Panc1 (cell line): ENCODE measurements at regions not wholly inside any gene's neighbourhood (a gene's known extent, or its start where the extent isn't known, plus 50 kb on each side); places are given as distances from the start of the nearest gene placed in this dataset.

Source experiments
- CTCF ChIP-seq: fragments of 450-650 bp; IDR thresholded peaks from 2 replicates; pipeline ENCODE4 v1.5.1; 2017; ENCODE audit warnings: mild to moderate bottlenecking
- POLR2AphosphoS5 ChIP-seq: IDR thresholded peaks from 2 replicates; pipeline ENCODE4 v1.6.1; 2012; ENCODE audit warnings: mild to moderate bottlenecking, low read depth, low read length, moderate library complexity

- TF ChIP-seq CTCF: no peak
- no peak for TF ChIP-seq POLR2AphosphoS5
These were observed 244.0 kb downstream of the SNAPC1 start for GRCh38 chr14:62006116-62006731.
